LNCAP (cell line): ENCODE measurements at regions not wholly inside any gene's neighbourhood (a gene's known extent, or its start where the extent isn't known, plus 50 kb on each side); places are given as distances from the start of the nearest gene placed in this dataset.

Experiments used
- CTCF ChIP-seq: fragments of 450-650 bp; IDR thresholded peaks from 2 replicates; pipeline ENCODE4 v1.5.1; 2017; ENCODE audit warnings: mild to moderate bottlenecking

GRCh38 chr14:65234752-65235361, 132.5 kb upstream of the MAX start:
- TF ChIP-seq CTCF: no peak

- TF ChIP-seq CTCF: no peak
These were observed 134.9 kb upstream of the MAX start for GRCh38 chr14:65237023-65237814.

- no peak for TF ChIP-seq CTCF
These were observed 135.6 kb upstream of the MAX start for GRCh38 chr14:65237941-65238340.

- no peak for TF ChIP-seq CTCF
These were observed 136.1 kb upstream of the MAX start for GRCh38 chr14:65238456-65238855.

GRCh38 chr14:65239143-65239937, 137.0 kb upstream of the MAX start:
- TF ChIP-seq CTCF: no peak

GRCh38 chr14:65239938-65240296, 137.6 kb upstream of the MAX start:
- no peak for TF ChIP-seq CTCF

- TF ChIP-seq CTCF: no peak
These were observed 138.9 kb upstream of the MAX start for GRCh38 chr14:65241125-65241752.
